Lower leg skin (tissue), 4 donors: ENCODE measurements at regions not wholly inside any gene's neighbourhood (a gene's known extent, or its start where the extent isn't known, plus 50 kb on each side); places are given as distances from the start of the nearest gene placed in this dataset.

ENCODE experiments used
- DNase-seq, 2 donors: peaks; one replicate each; pipeline ENCODE4 v3.0.0-alpha.2; 2019; ENCODE audit warnings: low spot score in 2 of 2
- H3K4me3 ChIP-seq: fragments of 200-600 bp; sonication (generic); 2 replicates; pipeline ENCODE4 v1.5.1; 2017; ENCODE audit warnings: mild to moderate bottlenecking, low read depth; ENCODE audit not compliant: poor library complexity, severe bottlenecking
- CTCF ChIP-seq, 3 donors: fragments of 450-650 bp; IDR thresholded peaks; one replicate each; pipeline ENCODE4 v1.5.1; 2016; ENCODE audit warnings: antibody characterized with exemption in 3 of 3, mild to moderate bottlenecking in 3 of 3, moderate library complexity in 2 of 3
- POLR2A ChIP-seq, 2 donors: fragments of 450-650 bp; IDR thresholded peaks; one replicate each; pipeline ENCODE4 v1.6.1; 2016 to 2017; ENCODE audit warnings: antibody characterized with exemption in 2 of 2, mild to moderate bottlenecking in 1 of 2, moderate library complexity in 1 of 2
- WGBS, 2 donors: methylation state at CpG; one replicate each; pipeline ENCODE4 v1.1.5; 2018; 5-methylcytosine and 5-hydroxymethylcytosine counted together
- intact Hi-C: fragments of 100-400 bp; cut with DNase I; formaldehyde crosslinking; loops from one replicate; pipeline ENCODE4 v1.15.0; 2023; ENCODE audit warnings: low total_unique reads

- 63 to 77% methylated on average over 3 of the region's 3 CpGs for WGBS, 2 donors
- no peak for DNase-seq
- TF ChIP-seq CTCF (IDR thresholded peaks at IDR 0.05) (no peak), POLR2A (IDR thresholded peaks at IDR 0.05) (no peak)
- intact Hi-C loops: no loop called here
- no peak overlapping the region for H3K4me3 ChIP-seq
Measured at GRCh38 chr4:131251321-131251720, 1897.8 kb upstream of the PCDH10 start.

- 61 to 79% methylated on average over 2 of the region's 2 CpGs for WGBS, 2 donors
- no peak for DNase-seq
- intact Hi-C loops: no loop called here
- H3K4me3 ChIP-seq: no peak overlapping the region
- TF ChIP-seq CTCF (IDR thresholded peaks at IDR 0.05) (no peak), POLR2A (IDR thresholded peaks at IDR 0.05) (no peak)
Measured at GRCh38 chr4:131257241-131257640, 1891.9 kb upstream of the PCDH10 start.

GRCh38 chr4:131258361-131258760, 1890.7 kb upstream of the PCDH10 start:
- H3K4me3 ChIP-seq: no peak overlapping the region
- 64 to 75% methylated on average over 2 of the region's 2 CpGs for WGBS, 2 donors
- DNase-seq: no peak
- intact Hi-C loops: no loop called here
- no peak for TF ChIP-seq CTCF (IDR thresholded peaks at IDR 0.05)
- no peak for TF ChIP-seq POLR2A (IDR thresholded peaks at IDR 0.05)

- intact Hi-C loops: no loop called here
- TF ChIP-seq CTCF (IDR thresholded peaks at IDR 0.05) (no peak), POLR2A (IDR thresholded peaks at IDR 0.05) (no peak)
- no peak for DNase-seq
- H3K4me3 ChIP-seq: no peak overlapping the region
Measured at GRCh38 chr4:131288441-131288840, 1860.7 kb upstream of the PCDH10 start.

GRCh38 chr4:131296192-131296591, 1852.9 kb upstream of the PCDH10 start:
- no peak overlapping the region for H3K4me3 ChIP-seq
- 77 to 80% methylated on average over 1 of the region's 1 CpG for WGBS, 2 donors
- no peak for DNase-seq
- intact Hi-C loops: no loop called here
- TF ChIP-seq CTCF (IDR thresholded peaks at IDR 0.05) (no peak), POLR2A (IDR thresholded peaks at IDR 0.05) (no peak)

GRCh38 chr4:131302108-131302507, 1847.0 kb upstream of the PCDH10 start:
- no peak for TF ChIP-seq CTCF (IDR thresholded peaks at IDR 0.05)
- TF ChIP-seq POLR2A (IDR thresholded peaks at IDR 0.05): no peak
- no peak for DNase-seq
- intact Hi-C loops: no loop called here
- no peak overlapping the region for H3K4me3 ChIP-seq
- 80 to 95% methylated on average over 4 of the region's 4 CpGs for WGBS, 2 donors
